SK-N-MC (cell line): ENCODE measurements at regions not wholly inside any gene's neighbourhood (a gene's known extent, or its start where the extent isn't known, plus 50 kb on each side); places are given as distances from the start of the nearest gene placed in this dataset.

Experiments
- DNase-seq: peaks from one replicate; pipeline ENCODE4 v3.0.0-alpha.2; 2011; ENCODE audit warnings: low read depth, low spot score
- H3K27ac ChIP-seq: fragments of 200-600 bp; sonication (generic); 2 replicates; pipeline ENCODE4 v1.5.1; 2016; ENCODE audit warnings: mixed run types
- H3K36me3 ChIP-seq: fragments of 200-600 bp; sonication (generic); 2 replicates; pipeline ENCODE4 v1.6.1; 2017; ENCODE audit warnings: antibody characterized with exemption, low read length, mixed read lengths; ENCODE audit not compliant: insufficient read depth
- H3K4me3 ChIP-seq: fragments of 200-600 bp; sonication (generic); 2 replicates; pipeline ENCODE4 v1.5.1; 2016
- H3K9ac ChIP-seq: fragments of 200-600 bp; sonication (generic); 2 replicates; pipeline ENCODE4 v1.8.0; 2017; ENCODE audit warnings: mixed run types, mixed read lengths; ENCODE audit not compliant: insufficient read length
- H3K9me3 ChIP-seq: fragments of 200-600 bp; sonication (generic); 2 replicates; pipeline ENCODE4 v1.6.1; 2017; ENCODE audit warnings: low read depth, mild to moderate bottlenecking, antibody characterized with exemption, low read length, moderate library complexity, mixed read lengths
- EZH2 ChIP-seq: fragments of 200-600 bp; sonication (generic); IDR thresholded peaks from one replicate; pipeline ENCODE4 v1.6.1; 2017; ENCODE audit warnings: antibody characterized with exemption
- FOXP2 ChIP-seq: optimal IDR thresholded peaks from 2 replicates; pipeline ENCODE3; 2011; ENCODE audit warnings: mild to moderate bottlenecking, moderate library complexity; ENCODE audit not compliant: insufficient read depth; ENCODE audit errors: extremely low read length, control extremely low read depth
- POLR2AphosphoS5 ChIP-seq: IDR thresholded peaks from 2 replicates; pipeline ENCODE4 v1.6.1; 2012; ENCODE audit warnings: mild to moderate bottlenecking, low read depth, low read length, borderline replicate concordance

GRCh38 chr7:11960621-11961020, 128.6 kb upstream of the THSD7A start:
- DNase-seq, result no peak
- Histone ChIP-seq H3K9ac (no peak overlapping the region), H3K9me3 (no peaks in the 10 kb centered on the region), H3K4me3 (no peak overlapping the region), H3K27ac (no peak overlapping the region), H3K36me3 (no peaks in the 10 kb centered on the region)
- TF ChIP-seq POLR2AphosphoS5 (no peak), EZH2 (no peak), FOXP2 (no peak)

GRCh38 chr7:11969643-11970042, 137.6 kb upstream of the THSD7A start:
- TF ChIP-seq EZH2 (no peak), FOXP2 (no peak), POLR2AphosphoS5 (no peak)
- Histone ChIP-seq H3K27ac (no peak overlapping the region), H3K9me3 (no peaks in the 10 kb centered on the region), H3K9ac (no peak overlapping the region), H3K4me3 (no peak overlapping the region), H3K36me3 (no peaks in the 10 kb centered on the region)
- no peak for DNase-seq

- no peak for DNase-seq
- no peak overlapping the region for H3K4me3 ChIP-seq
- H3K27ac ChIP-seq, result no peak overlapping the region
- no peaks in the 10 kb centered on the region for H3K9me3 ChIP-seq
- H3K36me3 ChIP-seq, result no peaks in the 10 kb centered on the region
- H3K9ac ChIP-seq, result no peak overlapping the region
- TF ChIP-seq EZH2 (no peak), POLR2AphosphoS5 (no peak), FOXP2 (no peak)
Observed at GRCh38 chr7:11970132-11970531, 138.1 kb upstream of the THSD7A start.

GRCh38 chr7:11985376-11985775, 153.4 kb upstream of the THSD7A start:
- no peaks in the 10 kb centered on the region for H3K36me3 ChIP-seq
- H3K9me3 ChIP-seq, result no peaks in the 10 kb centered on the region
- no peak overlapping the region for H3K4me3 ChIP-seq
- H3K27ac ChIP-seq, result no peak overlapping the region
- TF ChIP-seq FOXP2 (no peak), EZH2 (no peak), POLR2AphosphoS5 (no peak)
- no peak overlapping the region for H3K9ac ChIP-seq
- DNase-seq, result no peak

- Histone ChIP-seq H3K36me3 (no peaks in the 10 kb centered on the region), H3K9ac (no peak overlapping the region), H3K9me3 (no peaks in the 10 kb centered on the region), H3K27ac (no peak overlapping the region), H3K4me3 (no peak overlapping the region)
- TF ChIP-seq FOXP2, result no peak
- no peak for TF ChIP-seq EZH2
- TF ChIP-seq POLR2AphosphoS5, result no peak
- no peak for DNase-seq
Observed at GRCh38 chr7:11985971-11986370, 154.0 kb upstream of the THSD7A start.

- no peaks in the 10 kb centered on the region for H3K36me3 ChIP-seq
- H3K4me3 ChIP-seq, result no peak overlapping the region
- DNase-seq, result no peak
Observed at GRCh38 chr7:11988186-11988585, 156.2 kb upstream of the THSD7A start.

GRCh38 chr7:12002428-12002827, 170.4 kb upstream of the THSD7A start:
- Histone ChIP-seq H3K9me3 (no peaks in the 10 kb centered on the region), H3K4me3 (no peak overlapping the region)
- TF ChIP-seq POLR2AphosphoS5 (no peak), EZH2 (no peak), FOXP2 (no peak)

More at GRCh38 chr7:11988186-11988585, 156.2 kb upstream of the THSD7A start:
- H3K9me3 ChIP-seq, result no peaks in the 10 kb centered on the region
- H3K9ac ChIP-seq, result no peak overlapping the region
- TF ChIP-seq EZH2 (no peak), POLR2AphosphoS5 (no peak), FOXP2 (no peak)
- no peak overlapping the region for H3K27ac ChIP-seq

GRCh38 chr7:12004581-12004980, 172.6 kb upstream of the THSD7A start:
- TF ChIP-seq FOXP2 (no peak), POLR2AphosphoS5 (no peak), EZH2 (no peak)
- Histone ChIP-seq H3K9me3 (no peaks in the 10 kb centered on the region), H3K27ac (no peak overlapping the region), H3K4me3 (no peak overlapping the region), H3K36me3 (no peaks in the 10 kb centered on the region), H3K9ac (no peak overlapping the region)
- DNase-seq, result no peak

More at GRCh38 chr7:12002428-12002827, 170.4 kb upstream of the THSD7A start:
- H3K9ac ChIP-seq, result no peak overlapping the region
- DNase-seq, result no peak
- no peaks in the 10 kb centered on the region for H3K36me3 ChIP-seq
- no peak overlapping the region for H3K27ac ChIP-seq

GRCh38 chr7:12007576-12007975, 175.6 kb upstream of the THSD7A start:
- DNase-seq, result no peak
- TF ChIP-seq POLR2AphosphoS5 (no peak), EZH2 (no peak), FOXP2 (no peak)

More at GRCh38 chr7:12007576-12007975, 175.6 kb upstream of the THSD7A start:
- H3K36me3 ChIP-seq, result no peaks in the 10 kb centered on the region
- H3K9me3 ChIP-seq, result no peaks in the 10 kb centered on the region
- no peak overlapping the region for H3K4me3 ChIP-seq
- no peak overlapping the region for H3K27ac ChIP-seq
- H3K9ac ChIP-seq, result no peak overlapping the region
